Mesothelial cell of epicardium (in vitro differentiated cells): ENCODE measurements at regions not wholly inside any gene's neighbourhood (a gene's known extent, or its start where the extent isn't known, plus 50 kb on each side); places are given as distances from the start of the nearest gene placed in this dataset.

Source experiments
- DNase-seq, 2 experiments: peaks; one replicate each; pipeline ENCODE4 v3.0.0; 2021; ENCODE audit warnings: low spot score in 2 of 2; ENCODE audit not compliant: unreplicated experiment in 2 of 2
- H3K27ac Mint-ChIP-seq: 2 replicates; pipeline ENCODE4 v1.8.0; 2021; ENCODE audit warnings: mixed read lengths
- H3K27me3 Mint-ChIP-seq: 2 replicates; pipeline ENCODE4 v1.8.0; 2021; ENCODE audit warnings: low read depth, mixed read lengths
- H3K36me3 Mint-ChIP-seq: 2 replicates; pipeline ENCODE4 v1.8.0; 2021; ENCODE audit warnings: mixed read lengths
- H3K4me1 Mint-ChIP-seq: 2 replicates; pipeline ENCODE4 v1.8.0; 2021; ENCODE audit warnings: mixed read lengths
- H3K4me3 Mint-ChIP-seq: 2 replicates; pipeline ENCODE4 v1.8.0; 2021; ENCODE audit warnings: mild to moderate bottlenecking, moderate library complexity, mixed read lengths
- H3K9me3 Mint-ChIP-seq: 2 replicates; pipeline ENCODE4 v1.8.0; 2021; ENCODE audit warnings: mixed read lengths
- TF ChIP-seq, protein P1 (sequence below): fragments of 200-600 bp; sonication (generic); IDR thresholded peaks from one replicate; pipeline ENCODE4 v1.5.0; 2021; ENCODE audit warnings: antibody characterized with exemption; ENCODE audit not compliant: unreplicated experiment

DNA sequence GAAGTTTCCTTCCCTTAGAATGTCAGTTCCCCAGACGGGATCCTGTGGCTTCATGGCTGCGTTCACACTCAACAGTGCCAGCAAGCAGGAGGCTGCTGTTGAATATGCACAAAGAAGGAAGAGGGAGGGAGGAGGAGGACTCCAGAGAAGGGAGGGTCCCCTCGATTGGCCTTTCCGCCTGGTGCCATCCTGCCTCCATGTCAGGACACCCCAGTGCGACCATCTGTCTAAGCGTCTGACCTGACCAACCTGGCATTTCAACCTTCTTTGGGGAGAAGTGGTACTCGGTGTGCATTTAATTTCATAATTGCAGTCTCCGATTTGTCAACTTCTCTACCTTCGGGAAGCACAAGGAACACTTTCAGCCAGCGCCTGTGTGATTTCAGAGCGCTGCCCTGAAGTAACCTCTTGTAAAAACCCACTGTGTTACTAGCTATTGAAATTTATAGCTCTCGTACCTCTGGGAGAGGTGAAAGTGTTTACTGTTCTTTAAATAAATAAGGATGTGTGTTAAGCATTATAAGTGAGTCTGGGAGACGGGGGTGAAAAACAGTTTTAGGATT, 1491.9 kb downstream of the TBC1D22A start:
- H3K36me3 Mint-ChIP-seq = no peaks in the 10 kb centered on the region
- H3K27me3 Mint-ChIP-seq = peaks cover 59% of the 10 kb centered on the region
- DNase-seq = no peak
- peaks cover 8% of the 10 kb centered on the region for H3K4me1 Mint-ChIP-seq
- TF ChIP-seq, protein P1, sequence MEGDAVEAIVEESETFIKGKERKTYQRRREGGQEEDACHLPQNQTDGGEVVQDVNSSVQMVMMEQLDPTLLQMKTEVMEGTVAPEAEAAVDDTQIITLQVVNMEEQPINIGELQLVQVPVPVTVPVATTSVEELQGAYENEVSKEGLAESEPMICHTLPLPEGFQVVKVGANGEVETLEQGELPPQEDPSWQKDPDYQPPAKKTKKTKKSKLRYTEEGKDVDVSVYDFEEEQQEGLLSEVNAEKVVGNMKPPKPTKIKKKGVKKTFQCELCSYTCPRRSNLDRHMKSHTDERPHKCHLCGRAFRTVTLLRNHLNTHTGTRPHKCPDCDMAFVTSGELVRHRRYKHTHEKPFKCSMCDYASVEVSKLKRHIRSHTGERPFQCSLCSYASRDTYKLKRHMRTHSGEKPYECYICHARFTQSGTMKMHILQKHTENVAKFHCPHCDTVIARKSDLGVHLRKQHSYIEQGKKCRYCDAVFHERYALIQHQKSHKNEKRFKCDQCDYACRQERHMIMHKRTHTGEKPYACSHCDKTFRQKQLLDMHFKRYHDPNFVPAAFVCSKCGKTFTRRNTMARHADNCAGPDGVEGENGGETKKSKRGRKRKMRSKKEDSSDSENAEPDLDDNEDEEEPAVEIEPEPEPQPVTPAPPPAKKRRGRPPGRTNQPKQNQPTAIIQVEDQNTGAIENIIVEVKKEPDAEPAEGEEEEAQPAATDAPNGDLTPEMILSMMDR = no peak
- no peak overlapping the region for H3K27ac Mint-ChIP-seq
- H3K4me3 Mint-ChIP-seq = no peak overlapping the region
- no peaks in the 10 kb centered on the region for H3K9me3 Mint-ChIP-seq

DNA sequence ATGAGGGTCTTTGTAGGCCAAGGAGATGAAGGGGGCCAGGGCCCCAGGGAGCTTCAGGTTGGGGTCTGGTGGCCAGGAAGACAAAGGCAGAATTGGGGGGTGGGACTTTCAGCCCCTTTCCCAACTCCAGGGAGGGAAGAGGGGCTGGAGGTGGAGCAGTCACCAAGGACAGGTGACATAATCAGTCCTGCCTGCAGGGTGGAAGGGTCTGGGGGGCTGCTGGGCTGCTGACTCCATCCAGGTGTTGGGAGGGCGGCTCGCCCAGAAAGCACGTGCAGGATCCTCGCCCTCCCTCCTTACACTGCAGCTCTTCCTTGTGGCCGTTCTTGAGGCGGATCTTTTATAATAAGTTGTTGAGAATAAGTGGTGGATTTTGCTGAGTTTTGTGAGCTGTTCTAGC, 1491.1 kb downstream of the TBC1D22A start:
- no peak overlapping the region for H3K4me3 Mint-ChIP-seq
- no peaks in the 10 kb centered on the region for H3K9me3 Mint-ChIP-seq
- H3K36me3 Mint-ChIP-seq = no peaks in the 10 kb centered on the region
- H3K27me3 Mint-ChIP-seq = peaks cover 59% of the 10 kb centered on the region
- peaks cover 8% of the 10 kb centered on the region for H3K4me1 Mint-ChIP-seq
- TF ChIP-seq, protein P1 = no peak
- no peak for DNase-seq
- H3K27ac Mint-ChIP-seq = no peak overlapping the region

DNA sequence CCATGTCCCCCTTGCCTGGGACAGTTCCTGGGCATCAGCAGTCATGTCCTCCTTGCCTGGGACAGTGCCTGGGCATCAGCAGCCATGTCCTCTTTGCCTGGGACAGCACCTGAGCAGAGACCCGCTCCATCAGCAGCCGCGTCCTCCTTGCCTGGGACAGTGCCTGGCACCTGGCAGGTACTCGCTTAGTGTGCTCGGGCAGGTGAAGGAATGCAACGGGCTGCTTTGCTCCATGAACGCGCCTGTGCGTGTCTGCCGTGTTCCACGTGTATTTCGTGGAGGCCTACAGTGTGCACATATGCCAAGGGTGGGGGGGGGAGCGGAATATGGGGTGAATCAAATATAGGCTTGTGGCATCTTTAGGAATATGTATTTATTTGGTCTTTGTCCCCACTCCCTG, 1490.7 kb downstream of the TBC1D22A start:
- TF ChIP-seq, protein P1 = no peak

DNA sequence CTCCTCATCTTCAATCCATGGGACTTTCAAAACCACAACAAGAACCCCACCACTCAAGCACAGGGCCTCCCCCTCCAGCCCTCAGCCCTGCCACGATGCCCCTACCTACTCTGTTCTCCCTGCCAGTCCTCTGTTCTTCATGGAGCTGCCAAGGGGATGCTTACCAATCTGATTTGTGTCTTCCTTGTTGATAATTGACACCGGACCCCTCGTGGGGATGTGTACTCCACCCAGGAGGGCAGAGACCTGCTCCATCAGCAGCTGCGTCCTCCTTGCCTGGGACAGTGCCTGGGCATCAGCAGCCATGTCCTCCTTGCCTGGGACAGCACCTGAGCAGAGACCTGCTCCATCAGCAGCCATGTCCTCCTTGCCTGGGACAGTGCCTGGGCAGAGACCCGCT, 1489.2 kb downstream of the TBC1D22A start:
- TF ChIP-seq, protein P1 = no peak
- Mint-ChIP-seq H3K4me3 (no peak overlapping the region), H3K4me1 (no peaks in the 10 kb centered on the region), H3K27ac (no peak overlapping the region), H3K9me3 (no peaks in the 10 kb centered on the region), H3K27me3 (peaks cover 64% of the 10 kb centered on the region), H3K36me3 (no peaks in the 10 kb centered on the region)
- DNase-seq = no peak

More for the DNA sequence above, 1490.7 kb downstream of the TBC1D22A start:
- Mint-ChIP-seq H3K36me3 (no peaks in the 10 kb centered on the region), H3K4me1 (peaks cover 7% of the 10 kb centered on the region), H3K27me3 (peaks cover 59% of the 10 kb centered on the region), H3K4me3 (no peak overlapping the region), H3K27ac (no peak overlapping the region), H3K9me3 (no peaks in the 10 kb centered on the region)
- DNase-seq = no peak

DNA sequence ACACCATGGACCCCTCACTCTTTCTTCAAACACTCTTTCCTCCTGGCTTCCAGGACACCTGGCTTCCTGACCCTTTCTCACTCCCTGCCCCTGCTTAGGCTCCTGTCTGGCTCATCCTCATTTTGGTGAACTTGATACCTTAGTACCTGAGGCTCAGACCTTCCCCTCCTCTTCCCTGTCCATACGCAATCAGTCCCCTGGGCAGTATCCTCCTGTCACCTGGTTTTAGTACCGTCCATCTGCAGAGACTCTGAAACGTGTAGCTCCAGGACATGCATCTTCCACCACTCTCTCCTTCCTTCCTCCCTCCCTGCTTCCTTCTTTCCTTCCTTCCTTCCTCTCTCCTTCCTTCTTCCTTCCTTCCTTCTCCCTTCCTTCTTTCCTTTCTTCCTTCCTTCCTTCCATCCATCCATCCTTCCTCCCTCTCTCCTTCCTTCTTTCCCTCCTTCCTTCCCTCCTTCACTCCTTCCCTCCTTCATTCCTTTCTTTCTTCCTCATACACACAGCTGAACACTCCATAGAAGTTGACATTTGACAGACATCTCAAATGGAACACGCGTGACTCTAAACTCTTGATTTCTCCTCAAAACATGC, 1488.6 kb downstream of the TBC1D22A start:
- H3K9me3 Mint-ChIP-seq = no peaks in the 10 kb centered on the region
- no peaks in the 10 kb centered on the region for H3K36me3 Mint-ChIP-seq
- H3K27me3 Mint-ChIP-seq = peaks cover 65% of the 10 kb centered on the region
- no peak overlapping the region for H3K27ac Mint-ChIP-seq
- DNase-seq = no peak
- TF ChIP-seq, protein P1 = no peak
- H3K4me1 Mint-ChIP-seq = no peaks in the 10 kb centered on the region
- no peak overlapping the region for H3K4me3 Mint-ChIP-seq
